K562 (cell line): ENCODE measurements at regions not wholly inside any gene's neighbourhood (a gene's known extent, or its start where the extent isn't known, plus 50 kb on each side); places are given as distances from the start of the nearest gene placed in this dataset.

Experiments
- ATAC-seq: fragments of 200-7000 bp; cut with Tn5 transposase; 3 replicates; pipeline ENCODE4 v1.9.1; 2020; ENCODE audit warnings: moderate library complexity
- BruUV-seq: library from RNA; stranded (reverse); fragments of 400-500 nt; replicated peaks from 2 replicates; lab custom pipeline; 2021; lab: Mats Ljungman, UMichigan
- CTCF ChIA-PET: fragments of 300-600 bp; formaldehyde crosslinking; extraction: SDS; loops from one replicate; lab custom pipeline; 2021; ENCODE audit warnings: low intra/inter-chr PET ratio; lab: Yijun Ruan, JAX
- POLR2A ChIA-PET: fragments of 300-600, 350-650 bp; sonication (Branson Sonifier 250); formaldehyde crosslinking; extraction: SDS; loops from one replicate; lab custom pipeline; 2021; ENCODE audit warnings: antibody characterized with exemption, inconsistent platforms; lab: Yijun Ruan, JAX
- DNase-seq, 4 experiments: peaks; one replicate each; pipeline versions ENCODE4 v3.0.0 to v3.0.0-alpha.2; 2011 to 2018; ENCODE audit warnings: low spot score in 3 of 4, mixed read lengths in 3 of 4; ENCODE audit errors: extremely low read depth in 1 of 4
- FAIRE-seq: peaks from 2 replicates; lab custom pipeline; 2011; peaks lifted over from hg19 to GRCh38; lab: Jason Lieb, UNC
- H2AFZ ChIP-seq: 2 replicates; pipeline ENCODE4 v1.6.0; 2011; ENCODE audit warnings: low read depth, low read length, control low read depth, inconsistent platforms
- H3K27ac ChIP-seq: fragments of 200-600 bp; 3 replicates; pipeline ENCODE4 v1.8.0; 2011; ENCODE audit warnings: low read depth, mild to moderate bottlenecking, control low read depth, inconsistent platforms, low read length, moderate library complexity, mixed read lengths; ENCODE audit errors: extremely low read depth
- H3K27me3 ChIP-seq, 2 experiments: fragments of 300-600 bp in 1 of 2; 2 replicates in 1 of 2; 3 replicates in 1 of 2; pipeline versions ENCODE4 v1.6.0 to v1.8.0; 2011; ENCODE audit warnings: inconsistent platforms in 2 of 2, low read length in 2 of 2, mild to moderate bottlenecking in 1 of 2, mixed read lengths in 1 of 2, moderate library complexity in 1 of 2; ENCODE audit not compliant: control insufficient read depth in 2 of 2, insufficient read depth in 2 of 2
- H3K36me3 ChIP-seq: fragments of 300-600 bp; 3 replicates; pipeline ENCODE4 v1.8.0; 2011; ENCODE audit warnings: mild to moderate bottlenecking, low read length, inconsistent platforms; ENCODE audit not compliant: control insufficient read depth, insufficient read depth
- H3K4me1 ChIP-seq, 2 experiments: fragments of 200-600 bp in 1 of 2; replicated peaks in 1 of 2; 2 replicates in 1 of 2; 3 replicates in 1 of 2; pipeline versions ENCODE4 v1.5.1 to v1.8.0; 2011; ENCODE audit warnings: inconsistent platforms in 2 of 2, low read length in 2 of 2, mild to moderate bottlenecking in 1 of 2, mixed read lengths in 1 of 2, moderate library complexity in 1 of 2; ENCODE audit not compliant: control insufficient read depth in 2 of 2, insufficient read depth in 2 of 2
- H3K4me2 ChIP-seq: 2 replicates; pipeline ENCODE4 v1.6.1; 2011; ENCODE audit warnings: low read length, control low read depth, inconsistent platforms, mixed read lengths; ENCODE audit not compliant: insufficient read depth
- H3K4me3 ChIP-seq: fragments of 200-600 bp; sonication (generic), shearing (Covaris generic); 2 replicates; pipeline ENCODE4 v1.5.1; 2016; ENCODE audit warnings: control low read depth, inconsistent platforms
- H3K79me2 ChIP-seq: fragments of 200-600 bp; 3 replicates; pipeline ENCODE4 v1.8.0; 2011; ENCODE audit warnings: low read length, inconsistent platforms; ENCODE audit not compliant: control insufficient read depth, insufficient read depth
- H3K9ac ChIP-seq, 2 experiments: 2 replicates each; pipeline versions ENCODE4 v1.6.0 to v1.6.1; 2011; ENCODE audit warnings: low read depth in 2 of 2, low read length in 2 of 2, control low read depth in 1 of 2, inconsistent platforms in 1 of 2, mild to moderate bottlenecking in 1 of 2, mixed read lengths in 1 of 2; ENCODE audit not compliant: insufficient read depth in 1 of 2
- H3K9me1 ChIP-seq: one replicate; pipeline ENCODE4 v1.6.0; 2011; ENCODE audit warnings: inconsistent platforms, mild to moderate bottlenecking, low read length, moderate library complexity; ENCODE audit not compliant: control insufficient read depth, insufficient read depth
- H3K9me3 ChIP-seq: replicated peaks from 2 replicates; pipeline ENCODE4 v1.5.1; 2011; ENCODE audit warnings: low read depth, low read length, inconsistent platforms; ENCODE audit not compliant: control insufficient read depth, insufficient read depth
- H4K20me1 ChIP-seq: replicated peaks from 2 replicates; pipeline ENCODE4 v1.6.1; 2011; ENCODE audit warnings: low read length, inconsistent platforms, mixed read lengths; ENCODE audit not compliant: control insufficient read depth, insufficient read depth
- FOS ChIP-seq: IDR thresholded peaks from 3 replicates; pipeline ENCODE4 v1.6.1; 2011; ENCODE audit not compliant: insufficient read length; ENCODE audit errors: extremely low read depth
- HEY1 ChIP-seq: fragments of 250-450 bp; sonication (Bioruptor Pico); IDR thresholded peaks from 2 replicates; pipeline ENCODE4 v1.5.0; 2020; ENCODE audit warnings: mild to moderate bottlenecking, moderate library complexity, borderline replicate concordance
- MAFF ChIP-seq: IDR thresholded peaks from 2 replicates; pipeline ENCODE4 v1.6.1; 2012; ENCODE audit warnings: low read length, improper control_type of control experiment
- MAFK ChIP-seq: IDR thresholded peaks from 2 replicates; pipeline ENCODE4 v1.6.1; 2011; ENCODE audit warnings: low read length, improper control_type of control experiment
- MGA ChIP-seq: fragments of 450-650 bp; IDR thresholded peaks from 2 replicates; pipeline ENCODE4 v1.6.1; 2016; ENCODE audit warnings: mild to moderate bottlenecking, moderate library complexity
- MYC ChIP-seq, 2 experiments: fragments of 250-450 bp in 1 of 2; sonication (Bioruptor Pico) in 1 of 2; IDR thresholded peaks; 2 replicates each; pipeline versions ENCODE4 v1.5.1 to v1.6.1; 2012 to 2021; ENCODE audit warnings: low read depth in 2 of 2, borderline replicate concordance in 1 of 2, improper control_type of control experiment in 1 of 2, low read length in 1 of 2, mild to moderate bottlenecking in 1 of 2, moderate library complexity in 1 of 2
- RCOR1 ChIP-seq, 2 experiments: IDR thresholded peaks; 2 replicates each; pipeline ENCODE4 v1.6.1; 2012; ENCODE audit warnings: low read depth in 2 of 2, low read length in 2 of 2, borderline replicate concordance in 1 of 2, improper control_type of control experiment in 1 of 2
- WGBS: fragments of 100-300 bp; shearing (Covaris generic); methylation state at CpG from one replicate; pipeline ENCODE4 v1.1.6; 2016; ENCODE audit warnings: low coverage, mixed read lengths; ENCODE audit not compliant: insufficient coverage; ENCODE audit errors: missing lambda C conversion rate; 5-methylcytosine and 5-hydroxymethylcytosine counted together
- in situ Hi-C: fragments of 300-500 bp; cut with MboI; formaldehyde crosslinking; loops from 4 replicates; pipeline ENCODE4 v1.15.0; 2018; ENCODE audit warnings: inconsistent platforms, mixed read lengths
- intact Hi-C: fragments of 100-400 bp; cut with micrococcal nuclease; formaldehyde crosslinking; loops from 2 replicates; pipeline ENCODE4 v1.14.2; 2022

- TF ChIP-seq MYC (IDR thresholded peaks at IDR 0.05; ENCODE audit: low read depth, low read length) (no peak), MYC (CRISPR knock-in tag; IDR thresholded peaks at IDR 0.05; ENCODE audit: borderline replicate concordance, low read depth) (no peak)
Measured at GRCh38 chr4:138655286-138655685, 360.3 kb upstream of the NOCT start (continued).

- in situ Hi-C loops = no loop called here
- CTCF ChIA-PET = no interaction called here
- DNase-seq = peak in 2 of 4 experiments; percentile 18 to 27
- no peak for TF ChIP-seq MGA
- TF ChIP-seq MAFK = no peak
- TF ChIP-seq RCOR1 (IDR thresholded peaks at IDR 0.05; ENCODE audit: borderline replicate concordance in 1 of 2, low read depth in 2 of 2, low read length in 2 of 2) = no peak
- TF ChIP-seq MAFF = no peak
- no peak for TF ChIP-seq FOS
- no peak for TF ChIP-seq HEY1 (CRISPR knock-in tag)
Measured at GRCh38 chr4:138650929-138651448, 364.6 kb upstream of the NOCT start.

More at GRCh38 chr4:138650929-138651448, 364.6 kb upstream of the NOCT start:
- ATAC-seq (peak; percentile 90), FAIRE-seq (no peak)
- Histone ChIP-seq H3K9me3 (no peaks in the 10 kb centered on the region), H3K9ac (no peak overlapping the region), H3K27me3 (no peaks in the 10 kb centered on the region), H2AFZ (peak overlapping the region; percentile 80), H3K36me3 (no peaks in the 10 kb centered on the region), H3K4me1 (peaks cover 0 to 6% of the 10 kb centered on the region in 2 experiments; a peak in 2 of 5 replicates), H3K9me1 (no peaks in the 10 kb centered on the region), H3K27ac (no peak overlapping the region), H3K4me3 (no peak overlapping the region), H3K4me2 (no peak overlapping the region; the same call in 1 of the 2 replicates), H3K79me2 (no peaks in the 10 kb centered on the region), H4K20me1 (no peaks in the 10 kb centered on the region)
- intact Hi-C loops = no loop called here
- BruUV-seq = no TSS peak
- WGBS = 6% methylated on average over 2 of the region's 2 CpGs
- POLR2A ChIA-PET = no interaction called here
